ENCODE measurements at regions not wholly inside any gene's neighbourhood (a gene's known extent, or its start where the extent isn't known, plus 50 kb on each side); places are given as distances from the start of the nearest gene placed in this dataset.

GRCh38 chr16:85321509-85322271 lies 209.4 kb upstream of the CIBAR2 start:
- DNase-seq (ENCODE audit: extremely low read depth in 1 of 2, low read depth in 1 of 2): no peak

- DNase-seq (ENCODE audit: extremely low read depth in 1 of 2, low read depth in 1 of 2): no peak
Measured at GRCh38 chr16:85323230-85323960, 211.1 kb upstream of the CIBAR2 start.

- no peak for DNase-seq (ENCODE audit: extremely low read depth in 1 of 2, low read depth in 1 of 2)
Measured at GRCh38 chr16:85323961-85324253, 211.6 kb upstream of the CIBAR2 start.

- no peak for DNase-seq (ENCODE audit: extremely low read depth in 1 of 2, low read depth in 1 of 2)
Measured at GRCh38 chr16:85324488-85324887, 212.2 kb upstream of the CIBAR2 start.

GRCh38 chr16:85326113-85326793 lies 214.0 kb upstream of the CIBAR2 start:
- DNase-seq (ENCODE audit: extremely low read depth in 1 of 2, low read depth in 1 of 2): no peak

GRCh38 chr16:85326794-85327181 lies 214.5 kb upstream of the CIBAR2 start:
- no peak for DNase-seq (ENCODE audit: extremely low read depth in 1 of 2, low read depth in 1 of 2)

GRCh38 chr16:85327731-85328675 lies 215.7 kb upstream of the CIBAR2 start:
- DNase-seq (ENCODE audit: extremely low read depth in 1 of 2, low read depth in 1 of 2): no peak

GRCh38 chr16:85328676-85329058 lies 216.4 kb upstream of the CIBAR2 start:
- DNase-seq (ENCODE audit: extremely low read depth in 1 of 2, low read depth in 1 of 2): no peak

- DNase-seq (ENCODE audit: extremely low read depth in 1 of 2, low read depth in 1 of 2): no peak
Measured at GRCh38 chr16:85329059-85329812, 217.0 kb upstream of the CIBAR2 start.

GRCh38 chr16:85330006-85330693 lies 217.9 kb upstream of the CIBAR2 start:
- no peak for DNase-seq (ENCODE audit: extremely low read depth in 1 of 2, low read depth in 1 of 2)

GRCh38 chr16:85330694-85331188 lies 218.5 kb upstream of the CIBAR2 start:
- no peak for DNase-seq (ENCODE audit: extremely low read depth in 1 of 2, low read depth in 1 of 2)

- no peak for DNase-seq (ENCODE audit: extremely low read depth in 1 of 2, low read depth in 1 of 2)
Measured at GRCh38 chr16:85331688-85332087, 219.4 kb upstream of the CIBAR2 start.

GRCh38 chr16:85332175-85332574 lies 219.9 kb upstream of the CIBAR2 start:
- no peak for DNase-seq (ENCODE audit: extremely low read depth in 1 of 2, low read depth in 1 of 2)

- no peak for DNase-seq (ENCODE audit: extremely low read depth in 1 of 2, low read depth in 1 of 2)
Measured at GRCh38 chr16:85333337-85333736, 221.1 kb upstream of the CIBAR2 start.

GRCh38 chr16:85333744-85334640 lies 221.7 kb upstream of the CIBAR2 start:
- DNase-seq (ENCODE audit: extremely low read depth in 1 of 2, low read depth in 1 of 2): no peak

GRCh38 chr16:85334718-85335583 lies 222.7 kb upstream of the CIBAR2 start:
- DNase-seq (ENCODE audit: extremely low read depth in 1 of 2, low read depth in 1 of 2): no peak
